ENCODE measurements at regions not wholly inside any gene's neighbourhood (a gene's known extent, or its start where the extent isn't known, plus 50 kb on each side); places are given as distances from the start of the nearest gene placed in this dataset.

DNA sequence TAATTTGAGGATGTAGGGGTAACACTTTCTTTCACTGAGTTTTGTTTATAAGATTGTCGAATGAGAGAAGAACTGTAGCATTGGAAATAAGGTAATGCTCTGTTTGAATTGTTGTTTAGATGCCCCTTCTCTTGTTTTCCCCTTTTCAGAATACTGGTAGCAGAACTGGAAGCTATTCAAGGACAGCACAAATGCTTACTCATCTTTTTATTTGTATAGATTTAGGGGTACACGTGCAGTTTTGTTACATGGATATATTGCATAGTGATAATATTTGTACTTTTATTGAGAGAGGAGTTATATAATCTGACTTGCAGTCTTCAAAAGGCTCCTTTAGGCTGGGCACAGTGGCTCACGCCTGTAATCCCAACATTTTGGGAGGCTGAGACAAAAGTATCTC is 145.4 kb upstream of the HAND2 start:
- TF ChIP-seq, protein P1, sequence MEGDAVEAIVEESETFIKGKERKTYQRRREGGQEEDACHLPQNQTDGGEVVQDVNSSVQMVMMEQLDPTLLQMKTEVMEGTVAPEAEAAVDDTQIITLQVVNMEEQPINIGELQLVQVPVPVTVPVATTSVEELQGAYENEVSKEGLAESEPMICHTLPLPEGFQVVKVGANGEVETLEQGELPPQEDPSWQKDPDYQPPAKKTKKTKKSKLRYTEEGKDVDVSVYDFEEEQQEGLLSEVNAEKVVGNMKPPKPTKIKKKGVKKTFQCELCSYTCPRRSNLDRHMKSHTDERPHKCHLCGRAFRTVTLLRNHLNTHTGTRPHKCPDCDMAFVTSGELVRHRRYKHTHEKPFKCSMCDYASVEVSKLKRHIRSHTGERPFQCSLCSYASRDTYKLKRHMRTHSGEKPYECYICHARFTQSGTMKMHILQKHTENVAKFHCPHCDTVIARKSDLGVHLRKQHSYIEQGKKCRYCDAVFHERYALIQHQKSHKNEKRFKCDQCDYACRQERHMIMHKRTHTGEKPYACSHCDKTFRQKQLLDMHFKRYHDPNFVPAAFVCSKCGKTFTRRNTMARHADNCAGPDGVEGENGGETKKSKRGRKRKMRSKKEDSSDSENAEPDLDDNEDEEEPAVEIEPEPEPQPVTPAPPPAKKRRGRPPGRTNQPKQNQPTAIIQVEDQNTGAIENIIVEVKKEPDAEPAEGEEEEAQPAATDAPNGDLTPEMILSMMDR (IDR thresholded peaks at IDR 0.05; ENCODE audit: insufficient read depth, low read length, severe bottlenecking): no peak
- FAIRE-seq: no peak
- no peak for DNase-seq (ENCODE audit: low read depth)

DNA sequence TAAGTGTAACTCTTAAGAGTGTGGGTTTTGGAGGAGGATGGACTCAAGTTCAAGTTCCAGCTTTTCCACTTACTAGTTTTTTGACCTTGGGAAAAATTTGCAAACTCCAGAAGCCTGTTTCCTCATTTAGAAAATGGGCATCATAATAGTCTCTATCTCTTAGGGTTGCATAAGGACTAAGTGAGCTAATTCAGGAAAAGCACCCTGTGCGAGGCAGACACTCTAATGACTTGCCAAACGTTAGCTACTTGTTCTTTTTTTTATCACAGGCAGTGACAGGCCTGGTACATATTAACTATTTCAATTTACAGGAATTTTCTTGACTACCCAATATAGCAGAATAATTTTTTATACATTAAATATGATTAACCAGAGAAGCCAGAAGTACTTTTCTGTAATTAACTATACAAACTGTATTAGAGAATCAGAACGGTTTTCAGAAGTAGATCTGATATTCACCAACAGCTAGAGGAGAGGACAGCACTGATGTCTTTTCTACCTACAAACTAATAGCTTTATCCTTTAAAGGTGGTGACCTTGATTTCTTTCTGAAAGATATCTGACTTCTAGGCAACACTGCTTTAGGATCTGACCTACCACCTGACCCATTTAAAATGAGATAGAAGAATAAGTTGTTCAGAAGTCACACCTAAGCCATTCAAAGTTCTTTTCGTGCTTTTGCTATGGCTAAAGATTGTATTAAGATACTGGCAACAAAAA is 139.6 kb upstream of the HAND2 start:
- DNase-seq (ENCODE audit: low read depth): no peak
- no peak for FAIRE-seq
- TF ChIP-seq, protein P1 (IDR thresholded peaks at IDR 0.05; ENCODE audit: insufficient read depth, low read length, severe bottlenecking): no peak
- no peaks in the 10 kb centered on the region for H3K27me3 ChIP-seq (ENCODE audit: control insufficient read depth, insufficient read depth, low read length)
- no peak overlapping the region for H3K4me3 ChIP-seq (ENCODE audit: low read depth, low read length)
- no peaks in the 10 kb centered on the region for H3K36me3 ChIP-seq (ENCODE audit: control insufficient read depth, insufficient read depth, low read length)

More for the DNA sequence above, 145.4 kb upstream of the HAND2 start:
- H3K4me3 ChIP-seq (ENCODE audit: low read depth, low read length): no peak overlapping the region
- no peaks in the 10 kb centered on the region for H3K27me3 ChIP-seq (ENCODE audit: control insufficient read depth, insufficient read depth, low read length)
- no peaks in the 10 kb centered on the region for H3K36me3 ChIP-seq (ENCODE audit: control insufficient read depth, insufficient read depth, low read length)

DNA sequence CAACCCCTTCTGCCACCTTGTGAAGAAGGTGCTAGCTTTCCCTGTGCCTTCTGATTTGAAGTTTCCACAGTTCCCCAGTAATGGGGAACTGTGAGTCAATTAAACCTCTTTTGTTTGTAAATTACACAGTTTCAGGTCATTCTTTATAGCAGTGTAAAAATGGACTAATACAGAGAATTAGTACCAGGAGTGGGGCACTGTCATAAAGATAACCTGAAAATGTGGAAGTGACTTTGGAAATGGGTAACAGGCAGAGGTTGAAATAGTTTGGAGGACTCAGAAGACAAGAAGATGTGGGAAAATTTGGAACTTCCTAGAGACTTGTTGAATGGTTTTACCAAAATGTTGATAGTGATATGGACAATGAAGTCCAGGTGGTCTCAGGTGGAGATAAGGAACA is 131.0 kb upstream of the HAND2 start:
- DNase-seq (ENCODE audit: low read depth) (no peak), FAIRE-seq (no peak)
- TF ChIP-seq, protein P1 (IDR thresholded peaks at IDR 0.05; ENCODE audit: insufficient read depth, low read length, severe bottlenecking): no peak
- H3K4me3 ChIP-seq (ENCODE audit: low read depth, low read length): no peak overlapping the region
- H3K27me3 ChIP-seq (ENCODE audit: control insufficient read depth, insufficient read depth, low read length): no peaks in the 10 kb centered on the region
- no peaks in the 10 kb centered on the region for H3K36me3 ChIP-seq (ENCODE audit: control insufficient read depth, insufficient read depth, low read length)

GRCh38 chr4:173656898-173657297 is 126.9 kb upstream of the HAND2 start:
- TF ChIP-seq, protein P1 (IDR thresholded peaks at IDR 0.05; ENCODE audit: insufficient read depth, low read length, severe bottlenecking): no peak
- Histone ChIP-seq H3K27me3 (ENCODE audit: control insufficient read depth, insufficient read depth, low read length) (no peaks in the 10 kb centered on the region), H3K4me3 (ENCODE audit: low read depth, low read length) (no peak overlapping the region), H3K36me3 (ENCODE audit: control insufficient read depth, insufficient read depth, low read length) (no peaks in the 10 kb centered on the region)
- DNase-seq (ENCODE audit: low read depth): no peak
- no peak for FAIRE-seq

DNA sequence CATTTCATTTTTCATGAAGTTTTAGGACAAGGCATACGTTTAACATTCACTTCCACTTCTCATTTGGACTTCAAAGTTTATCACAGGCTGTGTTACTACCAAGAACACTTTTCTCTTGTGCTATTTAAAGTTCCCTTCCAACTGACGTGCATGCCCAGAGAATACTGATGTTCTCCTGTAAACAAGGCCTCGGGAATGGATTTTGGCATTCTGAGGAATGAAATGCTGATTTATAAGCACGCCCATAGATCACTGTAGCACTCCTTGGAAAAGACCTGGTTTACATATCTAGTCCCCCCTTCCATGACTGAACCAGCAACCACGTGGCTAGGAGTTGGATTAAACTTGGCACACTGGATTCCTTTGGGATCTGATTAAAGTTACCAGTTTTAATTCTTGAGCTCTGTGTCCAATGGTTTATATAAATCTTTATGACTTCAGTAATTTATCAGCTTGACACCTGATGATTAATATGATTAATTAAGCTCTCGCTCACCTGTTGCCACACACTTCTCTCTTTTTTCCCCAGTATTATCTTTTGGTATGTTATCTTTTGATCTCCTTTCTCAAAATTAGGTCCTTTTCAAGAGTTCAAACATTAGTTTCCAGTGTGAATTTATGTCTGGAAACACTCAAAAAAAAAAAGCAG is 122.4 kb upstream of the HAND2 start:
- Histone ChIP-seq H3K27me3 (ENCODE audit: control insufficient read depth, insufficient read depth, low read length) (no peaks in the 10 kb centered on the region), H3K4me3 (ENCODE audit: low read depth, low read length) (no peak overlapping the region), H3K36me3 (ENCODE audit: control insufficient read depth, insufficient read depth, low read length) (no peaks in the 10 kb centered on the region)
- DNase-seq (ENCODE audit: low read depth) (no peak), FAIRE-seq (no peak)
- TF ChIP-seq, protein P1 (IDR thresholded peaks at IDR 0.05; ENCODE audit: insufficient read depth, low read length, severe bottlenecking): no peak

Measured in bronchial epithelial cell (primary cell).